Activated CD8-positive, alpha-beta T cell treated with anti-CD3 and anti-CD28 coated beads for 36 hours (primary cell): ENCODE measurements at regions not wholly inside any gene's neighbourhood (a gene's known extent, or its start where the extent isn't known, plus 50 kb on each side); places are given as distances from the start of the nearest gene placed in this dataset.
A peak's percentile ranks its signal among the peaks of the same experiment; 100 is the strongest.

Experiments used
- ATAC-seq: fragments of 200-7000 bp; cut with Tn5 transposase; one replicate; pipeline ENCODE4 v1.10.0; 2021; ENCODE audit warnings: mild to moderate bottlenecking, moderate library complexity
- CTCF ChIA-PET: fragments of 350-600 bp; sonication (Branson Sonifier 250); formaldehyde crosslinking; loops from one replicate; lab custom pipeline; 2021; ENCODE audit warnings: antibody characterized with exemption; lab: Charles Lee
- POLR2A ChIA-PET: fragments of 350-600 bp; sonication (Branson Sonifier 250); formaldehyde crosslinking; loops from one replicate; lab custom pipeline; 2021; ENCODE audit warnings: antibody characterized with exemption; lab: Charles Lee
- DNase-seq: peaks from one replicate; pipeline ENCODE4 v3.0.0-alpha.2; 2020
- H3K27ac Mint-ChIP-seq: one replicate; pipeline ENCODE4 v1.8.0; 2021; ENCODE audit warnings: mild to moderate bottlenecking, mixed read lengths
- H3K27me3 Mint-ChIP-seq: one replicate; pipeline ENCODE4 v1.8.0; 2021; ENCODE audit warnings: mixed read lengths
- H3K36me3 Mint-ChIP-seq: one replicate; pipeline ENCODE4 v1.8.0; 2021; ENCODE audit warnings: low read depth, mixed read lengths
- H3K4me1 Mint-ChIP-seq: one replicate; pipeline ENCODE4 v1.8.0; 2021; ENCODE audit warnings: low read depth, mixed read lengths
- H3K4me3 Mint-ChIP-seq: one replicate; pipeline ENCODE4 v1.8.0; 2021; ENCODE audit warnings: mild to moderate bottlenecking, moderate library complexity, mixed read lengths
- H3K9me3 Mint-ChIP-seq: one replicate; pipeline ENCODE4 v1.8.0; 2021; ENCODE audit warnings: mixed read lengths
- intact Hi-C: fragments of 100-400 bp; cut with micrococcal nuclease; formaldehyde crosslinking; loops from one replicate; pipeline ENCODE4 v1.10.0; 2022
- TF ChIP-seq, protein P1 (sequence below): fragments of 200-600 bp; IDR thresholded peaks from one replicate; pipeline ENCODE4 v1.8.0; 2022; ENCODE audit warnings: antibody characterized with exemption, mild to moderate bottlenecking

DNA sequence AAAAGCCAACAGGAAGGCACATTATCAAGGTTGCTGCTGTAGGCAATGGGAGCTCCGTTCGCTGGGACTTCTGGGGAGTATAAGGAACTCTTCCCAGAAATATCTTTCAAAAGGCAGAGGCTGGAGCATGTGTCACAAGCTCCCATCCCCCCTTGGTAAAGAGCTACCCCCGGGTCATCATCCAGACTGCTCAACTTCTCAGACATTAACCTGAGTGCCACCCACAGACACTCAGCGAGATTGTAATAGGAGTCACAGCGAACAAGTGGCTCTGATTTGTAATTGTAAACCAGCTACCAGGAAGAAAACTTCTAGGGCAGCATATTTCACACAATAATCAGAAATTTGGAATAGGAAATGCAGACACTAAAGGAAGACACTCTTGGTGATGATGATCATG, 290.2 kb upstream of the PARD3B start:
- Mint-ChIP-seq H3K9me3 (no peaks in the 10 kb centered on the region), H3K27ac (no peak overlapping the region), H3K4me3 (no peak overlapping the region), H3K36me3 (no peaks in the 10 kb centered on the region), H3K4me1 (peaks cover 2% of the 10 kb centered on the region), H3K27me3 (peaks cover 26% of the 10 kb centered on the region)
- CTCF ChIA-PET, result interaction anchor here (1.2 to 1.3 kb wide), 2 partner anchors 120 to 183 kb away, joined by 4 to 5 read pairs; no protein-coding TSS in a partner anchor
- intact Hi-C loops, result no loop called here
- no peak for ATAC-seq
- no peak for DNase-seq
- TF ChIP-seq, protein P1, sequence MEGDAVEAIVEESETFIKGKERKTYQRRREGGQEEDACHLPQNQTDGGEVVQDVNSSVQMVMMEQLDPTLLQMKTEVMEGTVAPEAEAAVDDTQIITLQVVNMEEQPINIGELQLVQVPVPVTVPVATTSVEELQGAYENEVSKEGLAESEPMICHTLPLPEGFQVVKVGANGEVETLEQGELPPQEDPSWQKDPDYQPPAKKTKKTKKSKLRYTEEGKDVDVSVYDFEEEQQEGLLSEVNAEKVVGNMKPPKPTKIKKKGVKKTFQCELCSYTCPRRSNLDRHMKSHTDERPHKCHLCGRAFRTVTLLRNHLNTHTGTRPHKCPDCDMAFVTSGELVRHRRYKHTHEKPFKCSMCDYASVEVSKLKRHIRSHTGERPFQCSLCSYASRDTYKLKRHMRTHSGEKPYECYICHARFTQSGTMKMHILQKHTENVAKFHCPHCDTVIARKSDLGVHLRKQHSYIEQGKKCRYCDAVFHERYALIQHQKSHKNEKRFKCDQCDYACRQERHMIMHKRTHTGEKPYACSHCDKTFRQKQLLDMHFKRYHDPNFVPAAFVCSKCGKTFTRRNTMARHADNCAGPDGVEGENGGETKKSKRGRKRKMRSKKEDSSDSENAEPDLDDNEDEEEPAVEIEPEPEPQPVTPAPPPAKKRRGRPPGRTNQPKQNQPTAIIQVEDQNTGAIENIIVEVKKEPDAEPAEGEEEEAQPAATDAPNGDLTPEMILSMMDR, result no peak
- POLR2A ChIA-PET, result no interaction called here

GRCh38 chr2:204255526-204255925, 289.7 kb upstream of the PARD3B start:
- DNase-seq (no peak), ATAC-seq (no peak)
- Mint-ChIP-seq H3K27ac (no peak overlapping the region), H3K4me3 (no peak overlapping the region), H3K9me3 (no peaks in the 10 kb centered on the region), H3K4me1 (peaks cover 2% of the 10 kb centered on the region), H3K27me3 (peaks cover 26% of the 10 kb centered on the region), H3K36me3 (no peaks in the 10 kb centered on the region)
- POLR2A ChIA-PET, result no interaction called here
- intact Hi-C loops, result no loop called here
- CTCF ChIA-PET, result interaction anchor here (1.3 kb wide), 1 partner anchor 121 kb away, joined by 4 read pairs; no protein-coding TSS in a partner anchor
- TF ChIP-seq, protein P1, result no peak

DNA sequence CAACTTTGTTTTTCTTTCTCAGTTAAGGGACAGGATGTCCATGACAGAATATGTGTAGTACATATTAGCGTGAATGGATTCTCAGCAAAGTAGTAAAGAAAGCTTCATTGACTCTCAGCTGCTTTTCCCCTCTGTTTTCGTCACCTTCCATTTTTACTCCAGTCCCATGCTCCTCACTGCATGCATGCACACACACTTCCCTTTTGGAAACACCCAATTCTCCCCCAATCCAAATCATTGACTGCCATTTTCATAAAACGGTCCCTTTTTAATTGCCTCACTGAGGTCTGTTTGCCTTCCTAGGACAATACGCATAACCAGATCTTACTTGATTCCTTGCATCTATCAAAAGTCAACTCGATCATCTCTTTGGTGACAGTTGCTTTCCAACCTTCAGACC, 287.5 kb upstream of the PARD3B start:
- Mint-ChIP-seq H3K27me3 (peaks cover 17% of the 10 kb centered on the region), H3K9me3 (no peaks in the 10 kb centered on the region), H3K4me3 (no peak overlapping the region), H3K27ac (no peak overlapping the region), H3K36me3 (no peaks in the 10 kb centered on the region), H3K4me1 (no peaks in the 10 kb centered on the region)
- ChIA-PET CTCF (interaction anchor here (1.1 kb wide), 1 partner anchor 9 kb away, joined by 4 read pairs; no protein-coding TSS in a partner anchor), POLR2A (no interaction called here)
- TF ChIP-seq, protein P1, result no peak
- DNase-seq (no peak), ATAC-seq (no peak)
- intact Hi-C loops, result no loop called here

DNA sequence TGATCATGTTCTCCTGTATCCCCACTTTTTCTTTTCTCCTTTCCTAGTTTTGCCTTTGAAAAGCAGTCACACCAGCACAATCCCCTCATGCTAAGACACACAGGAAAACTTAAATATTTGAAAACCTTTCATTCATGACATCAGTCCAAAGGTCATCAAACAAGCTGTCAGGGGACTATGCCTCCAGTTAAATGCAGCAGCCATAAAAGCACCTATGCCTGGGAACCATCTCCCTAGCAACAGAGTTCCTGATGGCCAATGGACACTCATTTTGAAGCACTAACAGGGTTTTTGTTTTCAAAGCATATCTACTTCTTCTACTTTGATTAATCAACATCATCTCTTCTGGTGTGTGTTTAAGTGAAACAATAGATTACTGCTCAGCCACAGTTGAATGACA, 286.4 kb upstream of the PARD3B start:
- Mint-ChIP-seq H3K4me3 (no peak overlapping the region), H3K9me3 (no peaks in the 10 kb centered on the region), H3K4me1 (no peaks in the 10 kb centered on the region), H3K36me3 (no peaks in the 10 kb centered on the region), H3K27me3 (peaks cover 16% of the 10 kb centered on the region), H3K27ac (no peak overlapping the region)
- ChIA-PET CTCF (interaction anchor here (0.8 to 5.1 kb wide), 9 partner anchors 8 to 80 kb away, joined by 3 to 50 read pairs (median 4); no protein-coding TSS in a partner anchor), POLR2A (no interaction called here)
- intact Hi-C loops, result no loop called here
- ATAC-seq (no peak), DNase-seq (no peak)
- TF ChIP-seq, protein P1, result no peak

DNA sequence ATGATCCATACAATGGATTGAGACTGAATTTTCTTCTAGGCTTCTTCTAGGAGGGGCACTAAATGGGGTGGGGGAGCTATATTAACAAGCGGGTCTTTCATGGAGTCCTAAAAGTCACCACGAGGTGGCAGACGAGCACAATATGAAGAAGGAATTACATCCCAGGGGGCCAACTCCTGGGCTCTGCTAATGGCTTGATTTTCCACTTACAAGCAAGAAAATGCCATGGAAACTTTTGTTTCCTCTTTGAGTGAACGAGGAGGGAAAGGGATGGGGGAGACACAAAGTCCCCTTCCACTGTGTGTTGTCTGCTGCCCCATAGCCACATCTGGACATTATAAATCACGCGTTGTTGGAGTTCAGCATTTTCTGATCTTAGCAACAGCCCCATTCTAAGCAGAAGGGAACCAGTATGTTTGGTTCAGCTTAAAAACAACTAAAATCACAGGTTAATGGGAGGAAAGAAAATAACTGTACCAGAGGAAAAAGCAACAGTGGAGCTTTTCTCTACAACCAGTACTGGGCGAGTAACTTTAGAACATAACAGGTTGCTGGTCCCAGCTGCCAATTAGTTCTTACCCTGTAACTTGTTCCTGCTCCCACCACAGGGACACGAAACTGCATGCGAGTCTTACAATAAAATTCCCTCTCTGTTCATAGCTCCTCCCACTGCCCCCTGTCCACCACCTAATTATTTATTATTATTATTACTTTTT, 285.0 kb upstream of the PARD3B start:
- peaks cover 26% of the 10 kb centered on the region for H3K27me3 Mint-ChIP-seq

More for the DNA sequence above, 285.0 kb upstream of the PARD3B start:
- Mint-ChIP-seq H3K36me3 (no peaks in the 10 kb centered on the region), H3K9me3 (no peaks in the 10 kb centered on the region), H3K27ac (no peak overlapping the region), H3K4me3 (no peak overlapping the region), H3K4me1 (no peaks in the 10 kb centered on the region)
- ATAC-seq (peak; percentile 24), DNase-seq (peak; percentile 73)
- TF ChIP-seq, protein P1, result peak; percentile 72
- ChIA-PET CTCF (interaction anchor here (0.6 to 5.1 kb wide), 31 partner anchors 10 to 1665 kb away, joined by 3 to 50 read pairs (median 4); no protein-coding TSS in a partner anchor), POLR2A (no interaction called here)
- intact Hi-C loops, result no loop called here
